T47D (cell line): ENCODE measurements at regions not wholly inside any gene's neighbourhood (a gene's known extent, or its start where the extent isn't known, plus 50 kb on each side); places are given as distances from the start of the nearest gene placed in this dataset.

Experiments
- DNase-seq, 2 experiments: peaks; one replicate each; pipeline versions ENCODE4 v3.0.0 to v3.0.0-alpha.2; 2011 to 2012; ENCODE audit warnings: low read depth in 1 of 2, low spot score in 1 of 2
- JUND ChIP-seq: IDR thresholded peaks from 2 replicates; pipeline ENCODE4 v1.6.1; 2012; ENCODE audit warnings: low read depth
- in situ Hi-C: cut with HindIII; loops from 2 replicates; pipeline ENCODE4 v1.10.0; 2016; ENCODE audit warnings: low sequenced_read_pairs, low pct_unique_long_range_greater_than_20kb

DNA sequence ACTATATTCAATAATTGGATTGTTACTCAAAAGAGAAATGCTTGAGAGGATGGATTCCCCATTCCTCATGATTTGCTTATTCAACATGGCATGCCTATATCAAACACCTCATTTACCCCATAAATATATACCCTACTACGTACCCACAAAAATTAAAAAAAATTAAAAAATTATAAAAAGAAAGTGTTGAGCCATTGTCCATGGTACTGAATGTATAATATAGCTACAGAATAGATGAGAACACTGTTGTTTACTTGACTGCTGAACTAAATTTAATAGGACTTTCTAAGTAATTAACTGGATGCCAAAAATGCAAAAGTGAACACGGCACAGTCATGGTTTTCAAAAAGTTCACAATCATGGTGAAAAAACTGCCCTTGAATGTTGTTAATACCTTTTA, 725.8 kb downstream of the KCTD16 start:
- no peak for TF ChIP-seq JUND
- in situ Hi-C loops: no loop called here
- DNase-seq: no peak

DNA sequence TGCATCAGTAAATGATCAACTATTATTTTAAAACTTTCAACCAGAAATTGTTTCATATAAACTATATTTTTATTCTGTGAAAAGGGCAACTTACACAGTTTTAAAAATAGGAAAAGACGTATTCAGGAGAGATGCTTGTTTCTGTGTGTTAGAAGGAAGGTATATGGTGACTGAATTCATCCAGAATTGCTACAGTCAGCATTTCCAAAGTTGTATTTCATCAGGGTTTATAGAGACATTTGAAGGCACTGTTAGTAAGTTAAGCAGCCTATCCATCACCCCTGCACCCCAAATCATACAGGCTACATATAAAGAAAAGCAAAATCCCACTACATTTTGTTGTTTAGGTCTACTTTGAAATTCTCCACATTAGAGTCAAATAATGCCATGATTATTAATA, 716.0 kb downstream of the KCTD16 start:
- no peak for TF ChIP-seq JUND
- in situ Hi-C loops: no loop called here
- DNase-seq: no peak

DNA sequence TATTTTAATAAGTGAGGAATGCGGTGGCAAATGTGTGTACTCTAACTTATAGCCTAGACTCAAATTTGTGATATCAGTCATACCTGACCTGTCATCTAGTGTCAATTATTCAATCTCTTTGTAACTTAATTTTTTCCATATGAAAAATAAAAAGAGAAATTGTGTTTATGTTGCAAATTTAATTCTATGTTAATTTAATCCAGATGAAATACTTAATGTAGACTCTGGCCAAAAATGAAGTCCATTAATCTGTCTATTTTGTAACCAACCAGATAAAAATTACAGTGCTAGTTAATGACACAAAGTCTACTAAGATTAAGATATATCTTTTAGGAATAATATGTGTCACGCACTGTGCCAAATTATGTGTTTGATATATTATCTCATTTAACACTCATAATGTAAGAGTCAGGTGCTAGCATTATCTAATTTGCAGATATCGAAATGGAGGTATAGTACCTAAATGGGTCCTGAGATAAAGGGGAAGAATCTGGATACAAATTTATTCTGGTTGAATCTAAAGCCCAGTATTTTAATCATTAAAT, 712.1 kb downstream of the KCTD16 start:
- in situ Hi-C loops: no loop called here
- DNase-seq: no peak
- TF ChIP-seq JUND: no peak

DNA sequence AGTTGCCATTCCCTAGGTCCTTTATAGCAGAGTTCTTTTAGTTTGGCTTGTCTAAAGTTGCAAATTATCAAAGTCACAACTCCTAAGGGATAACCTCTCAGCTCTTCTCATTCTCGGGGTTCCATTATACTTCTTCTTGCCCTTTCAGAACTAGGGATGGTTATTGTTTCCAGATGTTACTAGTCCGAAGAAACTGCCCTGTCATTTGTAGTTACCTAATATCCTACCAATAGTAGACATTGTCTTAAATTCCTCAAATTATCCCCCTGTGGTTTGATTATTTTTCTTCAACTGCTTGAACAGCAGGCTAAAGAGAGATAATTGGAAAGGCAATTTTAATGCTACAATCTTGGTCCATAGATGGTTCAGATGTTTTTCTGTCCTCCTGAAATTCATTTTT, 709.8 kb downstream of the KCTD16 start:
- DNase-seq: no peak
- TF ChIP-seq JUND: no peak
- in situ Hi-C loops: no loop called here

DNA sequence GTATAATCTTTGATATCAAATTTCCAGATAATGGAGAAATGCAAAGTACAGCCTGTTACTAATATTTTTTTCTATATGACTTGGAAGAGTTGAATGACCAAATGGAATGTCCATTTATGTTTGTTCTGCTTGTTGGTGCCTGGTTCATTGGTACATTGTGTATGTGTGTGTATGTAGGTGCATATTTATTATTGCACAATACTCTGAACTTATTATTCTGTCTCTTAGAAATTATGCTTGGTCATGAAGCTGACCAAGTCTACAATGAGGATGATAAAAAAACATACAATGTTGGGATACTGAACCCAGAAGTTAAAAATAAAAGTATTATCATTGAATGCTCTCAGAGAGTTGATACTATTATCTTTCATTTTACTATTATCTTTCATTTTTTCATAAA, 706.3 kb downstream of the KCTD16 start:
- TF ChIP-seq JUND: no peak
- no peak for DNase-seq
- in situ Hi-C loops: no loop called here

DNA sequence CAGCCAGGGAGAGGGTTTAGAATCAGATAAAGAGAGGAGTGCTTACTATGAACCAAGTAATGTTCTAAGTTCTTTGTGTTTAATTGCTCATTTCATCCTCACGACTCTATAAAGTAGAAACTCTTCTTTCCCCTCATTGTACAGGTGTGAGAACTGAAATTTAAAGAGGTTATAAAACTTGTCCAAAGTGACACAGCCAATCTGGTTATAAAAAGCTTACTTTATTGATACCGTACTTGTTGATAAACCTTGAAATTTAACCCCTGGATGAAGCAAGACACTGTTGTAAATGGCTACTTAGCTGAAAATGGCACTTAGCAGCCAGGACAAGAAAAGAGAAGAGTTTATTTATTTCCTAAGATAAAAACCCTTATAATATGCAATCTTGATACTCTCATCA, 702.4 kb downstream of the KCTD16 start:
- DNase-seq: no peak
- in situ Hi-C loops: no loop called here
- no peak for TF ChIP-seq JUND

DNA sequence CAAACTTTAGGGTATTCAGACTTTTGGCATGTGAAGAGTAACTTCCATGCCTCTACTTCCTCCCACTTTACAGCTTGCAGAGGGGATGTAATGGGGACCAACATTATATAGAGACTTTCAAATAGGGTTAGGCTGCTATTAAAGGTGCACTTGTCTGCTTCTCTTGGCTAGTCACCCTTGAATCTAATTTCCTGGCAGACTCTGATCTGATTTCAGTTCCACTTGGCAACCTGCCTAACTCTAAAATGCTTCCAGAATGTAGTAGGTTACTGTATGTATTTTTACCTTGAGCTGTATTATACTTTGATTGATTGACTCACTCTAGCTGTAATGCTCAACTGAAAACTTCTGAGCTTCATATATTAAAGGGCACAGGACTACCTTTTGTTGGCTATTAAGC, 693.4 kb downstream of the KCTD16 start:
- in situ Hi-C loops: no loop called here
- DNase-seq: no peak
- TF ChIP-seq JUND: no peak

DNA sequence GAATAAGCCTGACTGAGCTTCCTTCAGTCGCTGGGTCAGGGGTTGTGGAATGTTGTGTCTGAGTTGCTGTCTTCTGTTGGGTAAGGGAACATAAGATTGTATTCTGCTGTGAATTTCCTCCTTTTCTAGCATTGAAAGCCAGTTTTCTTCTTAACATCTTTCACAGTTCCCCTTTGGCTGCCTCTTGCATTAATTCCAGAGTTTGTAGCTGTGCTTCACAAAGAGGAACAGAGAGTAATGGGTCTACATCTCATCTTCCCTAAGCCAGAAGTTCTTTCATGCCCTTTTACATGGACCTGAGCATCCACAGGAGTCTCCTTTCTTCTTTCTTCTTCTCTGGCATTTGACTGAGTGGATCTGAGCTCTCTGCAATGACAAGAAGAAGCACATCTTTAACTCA, 686.8 kb downstream of the KCTD16 start:
- no peak for DNase-seq
- in situ Hi-C loops: no loop called here
- TF ChIP-seq JUND: no peak

DNA sequence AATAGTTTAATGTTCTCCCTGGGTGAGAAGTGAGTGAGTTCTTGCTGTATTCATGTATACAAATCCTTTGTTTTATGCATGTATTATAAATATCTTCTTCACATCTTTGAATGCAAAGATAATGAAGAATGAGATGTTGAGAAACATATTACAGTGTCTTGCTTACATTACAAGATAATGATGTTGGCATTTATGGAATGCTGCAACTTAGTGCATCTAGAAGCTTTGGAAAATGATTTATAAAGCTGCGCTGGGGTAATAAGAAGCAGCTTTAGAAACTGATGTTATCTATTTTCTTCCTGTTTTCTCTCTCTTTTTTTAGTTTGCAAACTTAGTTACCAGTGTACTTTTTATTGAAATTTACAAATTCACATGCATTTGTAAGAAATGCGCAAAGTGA, 673.4 kb downstream of the KCTD16 start:
- no peak for TF ChIP-seq JUND
- in situ Hi-C loops: no loop called here
- DNase-seq: no peak

DNA sequence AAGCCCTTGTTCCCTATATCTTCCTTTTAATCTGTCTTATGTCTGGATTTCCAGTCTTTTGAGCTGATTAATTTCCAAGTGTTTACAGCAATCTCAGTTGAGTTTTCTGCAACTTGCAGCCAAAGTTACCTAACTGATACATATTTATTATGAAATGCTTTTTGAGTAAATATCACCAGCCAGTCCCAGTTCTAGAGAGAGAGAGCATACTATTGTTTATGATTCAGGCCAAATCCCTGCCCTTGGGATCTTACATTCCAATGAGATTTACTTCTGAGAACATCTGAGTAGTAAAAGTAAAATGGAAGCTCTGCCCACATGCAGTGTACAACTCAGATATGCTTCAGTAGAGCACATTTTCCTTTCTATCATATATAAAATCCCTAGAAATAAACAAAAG, 661.7 kb downstream of the KCTD16 start:
- in situ Hi-C loops: loop anchor here (10.0 kb wide), 1 partner anchor 82 kb away; no protein-coding TSS in a partner anchor
- no peak for TF ChIP-seq JUND
- DNase-seq: no peak

DNA sequence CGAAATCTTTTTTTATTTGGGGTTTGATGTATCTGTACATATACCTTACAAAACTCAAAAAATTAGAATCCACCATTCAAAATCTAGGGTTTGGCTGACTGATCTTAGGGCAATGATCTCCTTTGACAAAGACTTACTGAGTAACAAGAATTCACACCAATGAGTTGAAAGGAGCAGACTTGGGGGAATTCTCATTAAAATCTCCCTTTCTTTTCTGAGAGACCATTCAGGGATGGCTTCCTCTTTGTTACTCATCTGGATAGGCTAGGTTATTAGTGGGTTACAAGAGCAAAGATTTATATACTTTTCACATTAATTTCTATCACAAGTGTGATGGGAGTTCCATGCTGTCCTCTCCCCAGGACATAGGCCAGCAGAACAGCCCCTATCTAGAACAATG, 661.0 kb downstream of the KCTD16 start:
- TF ChIP-seq JUND: no peak
- DNase-seq: no peak
- in situ Hi-C loops: loop anchor here (10.0 kb wide), 1 partner anchor 83 kb away; no protein-coding TSS in a partner anchor

DNA sequence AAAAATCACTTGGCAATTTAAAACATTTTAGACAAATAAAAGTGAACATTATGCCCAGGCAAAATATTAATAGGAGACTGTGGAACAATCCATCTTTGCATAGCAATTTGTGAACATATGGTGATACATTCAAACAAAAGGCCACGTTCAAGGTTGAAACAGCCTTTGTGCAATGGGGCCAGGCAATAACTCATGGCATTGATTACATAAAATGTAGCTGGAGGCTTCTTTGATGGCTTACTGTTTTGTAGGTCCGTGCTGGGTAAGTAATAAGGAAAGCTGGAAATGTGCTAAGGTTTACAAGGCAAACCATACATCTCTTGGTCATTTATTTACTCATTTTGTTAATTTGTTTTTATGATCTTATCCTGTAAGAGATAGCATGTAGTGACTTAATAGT, 651.8 kb downstream of the KCTD16 start:
- in situ Hi-C loops: no loop called here
- no peak for DNase-seq
- TF ChIP-seq JUND: no peak

DNA sequence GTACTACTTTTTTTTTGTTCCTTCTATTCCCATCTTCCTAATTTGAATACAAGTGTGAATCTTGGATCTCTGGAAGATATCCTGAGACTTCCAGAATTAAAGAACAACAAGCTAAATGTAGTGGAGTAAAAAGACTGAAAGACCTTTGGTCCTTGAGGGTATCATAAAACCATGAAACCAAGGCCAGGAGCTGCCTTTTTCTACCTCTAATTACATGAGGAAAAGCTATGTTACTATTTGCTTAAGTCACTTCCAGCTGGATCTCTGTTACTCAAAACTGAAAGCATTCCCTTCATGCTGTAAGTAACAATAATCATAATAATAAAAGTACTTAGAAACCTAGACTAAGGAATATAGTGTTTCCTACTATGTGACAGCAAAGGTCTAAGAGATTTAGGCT, 649.6 kb downstream of the KCTD16 start:
- in situ Hi-C loops: no loop called here
- DNase-seq: no peak
- TF ChIP-seq JUND: no peak

DNA sequence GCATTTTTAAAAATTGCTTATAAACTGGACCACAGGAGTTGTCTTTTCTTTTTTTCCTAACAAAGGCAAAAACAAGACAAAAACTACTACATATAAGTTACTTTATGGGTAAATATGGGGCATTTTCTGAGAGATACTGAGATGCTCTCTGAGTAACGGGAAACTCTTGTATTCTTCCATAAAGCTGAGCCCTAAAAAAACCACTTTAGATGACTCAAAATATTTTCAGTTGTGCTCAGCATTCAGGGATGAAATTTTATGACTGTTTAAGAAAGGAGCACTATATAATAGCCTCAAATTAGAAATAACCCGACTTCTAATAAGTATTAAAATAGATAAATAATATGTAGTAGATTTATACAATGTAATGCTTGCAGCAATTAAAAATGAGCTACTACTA, 644.5 kb downstream of the KCTD16 start:
- in situ Hi-C loops: no loop called here
- no peak for TF ChIP-seq JUND
- DNase-seq: no peak
